ENCODE measurements at regions not wholly inside any gene's neighbourhood (a gene's known extent, or its start where the extent isn't known, plus 50 kb on each side); places are given as distances from the start of the nearest gene placed in this dataset.

GRCh38 chr6:102717737-102718456, 1324.4 kb downstream of the GRIK2 start:
- TF ChIP-seq GATA3 (IDR thresholded peaks at IDR 0.05; ENCODE audit: low read depth, low read length), result no peak
- no peak for TF ChIP-seq GATA2 (IDR thresholded peaks at IDR 0.05; ENCODE audit: low read depth, low read length)

Measured in SH-SY5Y (cell line).